Panc1 (cell line): ENCODE measurements at regions not wholly inside any gene's neighbourhood (a gene's known extent, or its start where the extent isn't known, plus 50 kb on each side); places are given as distances from the start of the nearest gene placed in this dataset.

ENCODE experiments used
- ATAC-seq: fragments of 200-7000 bp; cut with Tn5 transposase; 2 replicates; pipeline ENCODE4 v1.9.1; 2020; ENCODE audit warnings: mild to moderate bottlenecking, moderate library complexity
- BruUV-seq: library from RNA; stranded (reverse); fragments of 400-500 nt; replicated peaks from 2 replicates; lab custom pipeline; 2021; lab: Mats Ljungman, UMichigan
- CTCF ChIA-PET: fragments of 300-600 bp; sonication (Branson Sonifier 250); formaldehyde crosslinking; loops from one replicate; lab custom pipeline; 2022; ENCODE audit warnings: antibody characterized with exemption; lab: Charles Lee
- POLR2A ChIA-PET: fragments of 300-600 bp; sonication (Branson Sonifier 250); formaldehyde crosslinking; loops from one replicate; lab custom pipeline; 2022; ENCODE audit warnings: antibody characterized with exemption; lab: Charles Lee
- DNase-seq: peaks from one replicate; pipeline ENCODE4 v3.0.0-alpha.2; 2010; ENCODE audit warnings: low read depth, low spot score
- H3K27ac ChIP-seq: 2 replicates; pipeline ENCODE4 v1.5.1; 2011; ENCODE audit warnings: mild to moderate bottlenecking, low read length, inconsistent platforms
- H3K27me3 ChIP-seq: fragments of 200-500 bp; sonication (Bioruptor generic); 2 replicates; pipeline ENCODE4 v1.6.0; 2014; ENCODE audit warnings: low read length, inconsistent platforms; ENCODE audit not compliant: control insufficient read depth, insufficient read depth
- H3K36me3 ChIP-seq: fragments of 200-500 bp; sonication (Bioruptor generic); 2 replicates; pipeline ENCODE4 v1.5.1; 2014; ENCODE audit warnings: inconsistent platforms, mild to moderate bottlenecking, low read length, moderate library complexity; ENCODE audit not compliant: control insufficient read depth, insufficient read depth
- H3K4me1 ChIP-seq: 2 replicates; pipeline ENCODE4 v1.5.1; 2011; ENCODE audit warnings: inconsistent platforms, mild to moderate bottlenecking, low read length, moderate library complexity; ENCODE audit not compliant: control insufficient read depth, insufficient read depth
- H3K4me3 ChIP-seq, 2 experiments: 2 replicates each; pipeline ENCODE4 v1.5.1; 2011 to 2012; ENCODE audit warnings: low read depth in 2 of 2, low read length in 2 of 2, mild to moderate bottlenecking in 2 of 2, inconsistent platforms in 1 of 2, moderate library complexity in 1 of 2
- H3K9me3 ChIP-seq: fragments of 200-500 bp; sonication (Bioruptor generic); 2 replicates; pipeline ENCODE4 v1.5.1; 2014; ENCODE audit warnings: low read depth, mild to moderate bottlenecking, inconsistent platforms, low read length, moderate library complexity; ENCODE audit not compliant: control insufficient read depth, insufficient read depth
- POLR2AphosphoS5 ChIP-seq: IDR thresholded peaks from 2 replicates; pipeline ENCODE4 v1.6.1; 2012; ENCODE audit warnings: mild to moderate bottlenecking, low read depth, low read length, moderate library complexity
- SIN3A ChIP-seq: IDR thresholded peaks from 2 replicates; pipeline ENCODE4 v1.6.1; 2012; ENCODE audit warnings: low read depth, mild to moderate bottlenecking, low read length, moderate library complexity, borderline replicate concordance; ENCODE audit not compliant: insufficient read depth
- TCF7L2 ChIP-seq: IDR thresholded peaks from 2 replicates; pipeline ENCODE4 v1.6.1; 2011; ENCODE audit warnings: mild to moderate bottlenecking, low read depth, low read length, inconsistent platforms
- in situ Hi-C: cut with HindIII; loops from 2 replicates; pipeline ENCODE4 v1.10.0; 2016; ENCODE audit warnings: low sequenced_read_pairs, low pct_unique_long_range_greater_than_20kb
- intact Hi-C: fragments of 100-400 bp; cut with micrococcal nuclease; formaldehyde crosslinking; loops from one replicate; pipeline ENCODE4 v1.10.0; 2022; ENCODE audit not compliant: unreplicated experiment
- TF ChIP-seq, protein P1 (sequence below), 2 experiments: IDR thresholded peaks; 2 replicates each; pipeline ENCODE4 v1.6.1; 2011 to 2012; ENCODE audit warnings: low read depth in 2 of 2, control low read depth in 1 of 2, low read length in 1 of 2, mild to moderate bottlenecking in 1 of 2, moderate library complexity in 1 of 2; ENCODE audit not compliant: insufficient read depth in 1 of 2
- TF ChIP-seq, protein P2 (sequence below): fragments of 450-650 bp; IDR thresholded peaks from 2 replicates; pipeline ENCODE4 v1.5.1; 2017; ENCODE audit warnings: mild to moderate bottlenecking

GRCh38 chr4:130985371-130985770, 1889.4 kb downstream of the C4orf33 start:
- TF ChIP-seq, protein P1, sequence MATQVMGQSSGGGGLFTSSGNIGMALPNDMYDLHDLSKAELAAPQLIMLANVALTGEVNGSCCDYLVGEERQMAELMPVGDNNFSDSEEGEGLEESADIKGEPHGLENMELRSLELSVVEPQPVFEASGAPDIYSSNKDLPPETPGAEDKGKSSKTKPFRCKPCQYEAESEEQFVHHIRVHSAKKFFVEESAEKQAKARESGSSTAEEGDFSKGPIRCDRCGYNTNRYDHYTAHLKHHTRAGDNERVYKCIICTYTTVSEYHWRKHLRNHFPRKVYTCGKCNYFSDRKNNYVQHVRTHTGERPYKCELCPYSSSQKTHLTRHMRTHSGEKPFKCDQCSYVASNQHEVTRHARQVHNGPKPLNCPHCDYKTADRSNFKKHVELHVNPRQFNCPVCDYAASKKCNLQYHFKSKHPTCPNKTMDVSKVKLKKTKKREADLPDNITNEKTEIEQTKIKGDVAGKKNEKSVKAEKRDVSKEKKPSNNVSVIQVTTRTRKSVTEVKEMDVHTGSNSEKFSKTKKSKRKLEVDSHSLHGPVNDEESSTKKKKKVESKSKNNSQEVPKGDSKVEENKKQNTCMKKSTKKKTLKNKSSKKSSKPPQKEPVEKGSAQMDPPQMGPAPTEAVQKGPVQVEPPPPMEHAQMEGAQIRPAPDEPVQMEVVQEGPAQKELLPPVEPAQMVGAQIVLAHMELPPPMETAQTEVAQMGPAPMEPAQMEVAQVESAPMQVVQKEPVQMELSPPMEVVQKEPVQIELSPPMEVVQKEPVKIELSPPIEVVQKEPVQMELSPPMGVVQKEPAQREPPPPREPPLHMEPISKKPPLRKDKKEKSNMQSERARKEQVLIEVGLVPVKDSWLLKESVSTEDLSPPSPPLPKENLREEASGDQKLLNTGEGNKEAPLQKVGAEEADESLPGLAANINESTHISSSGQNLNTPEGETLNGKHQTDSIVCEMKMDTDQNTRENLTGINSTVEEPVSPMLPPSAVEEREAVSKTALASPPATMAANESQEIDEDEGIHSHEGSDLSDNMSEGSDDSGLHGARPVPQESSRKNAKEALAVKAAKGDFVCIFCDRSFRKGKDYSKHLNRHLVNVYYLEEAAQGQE (IDR thresholded peaks at IDR 0.05; ENCODE audit: insufficient read depth in 1 of 2, low read depth in 2 of 2, low read length in 1 of 2), result no peak
- TF ChIP-seq POLR2AphosphoS5 (no peak), TCF7L2 (no peak), SIN3A (no peak)
- TF ChIP-seq, protein P2, sequence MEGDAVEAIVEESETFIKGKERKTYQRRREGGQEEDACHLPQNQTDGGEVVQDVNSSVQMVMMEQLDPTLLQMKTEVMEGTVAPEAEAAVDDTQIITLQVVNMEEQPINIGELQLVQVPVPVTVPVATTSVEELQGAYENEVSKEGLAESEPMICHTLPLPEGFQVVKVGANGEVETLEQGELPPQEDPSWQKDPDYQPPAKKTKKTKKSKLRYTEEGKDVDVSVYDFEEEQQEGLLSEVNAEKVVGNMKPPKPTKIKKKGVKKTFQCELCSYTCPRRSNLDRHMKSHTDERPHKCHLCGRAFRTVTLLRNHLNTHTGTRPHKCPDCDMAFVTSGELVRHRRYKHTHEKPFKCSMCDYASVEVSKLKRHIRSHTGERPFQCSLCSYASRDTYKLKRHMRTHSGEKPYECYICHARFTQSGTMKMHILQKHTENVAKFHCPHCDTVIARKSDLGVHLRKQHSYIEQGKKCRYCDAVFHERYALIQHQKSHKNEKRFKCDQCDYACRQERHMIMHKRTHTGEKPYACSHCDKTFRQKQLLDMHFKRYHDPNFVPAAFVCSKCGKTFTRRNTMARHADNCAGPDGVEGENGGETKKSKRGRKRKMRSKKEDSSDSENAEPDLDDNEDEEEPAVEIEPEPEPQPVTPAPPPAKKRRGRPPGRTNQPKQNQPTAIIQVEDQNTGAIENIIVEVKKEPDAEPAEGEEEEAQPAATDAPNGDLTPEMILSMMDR, result no peak
- Histone ChIP-seq H3K9me3 (no peaks in the 10 kb centered on the region), H3K36me3 (no peaks in the 10 kb centered on the region), H3K4me1 (no peaks in the 10 kb centered on the region), H3K4me3 (no peak overlapping the region), H3K27ac (no peak overlapping the region), H3K27me3 (no peaks in the 10 kb centered on the region)
- in situ Hi-C loops (no loop called here), intact Hi-C loops (no loop called here)
- CTCF ChIA-PET, result no interaction called here
- ATAC-seq (no peak), DNase-seq (no peak)
- POLR2A ChIA-PET, result no interaction called here
- no TSS peak for BruUV-seq

- CTCF ChIA-PET, result no interaction called here
- Histone ChIP-seq H3K36me3 (no peaks in the 10 kb centered on the region), H3K9me3 (no peaks in the 10 kb centered on the region), H3K27ac (no peak overlapping the region), H3K4me3 (no peak overlapping the region), H3K27me3 (no peaks in the 10 kb centered on the region), H3K4me1 (no peaks in the 10 kb centered on the region)
- TF ChIP-seq, protein P1 (IDR thresholded peaks at IDR 0.05; ENCODE audit: insufficient read depth in 1 of 2, low read depth in 2 of 2, low read length in 1 of 2), result no peak
- TF ChIP-seq SIN3A, result no peak
- intact Hi-C loops (no loop called here), in situ Hi-C loops (no loop called here)
- DNase-seq (no peak), ATAC-seq (no peak)
- POLR2A ChIA-PET, result no interaction called here
- no TSS peak for BruUV-seq
Observed at GRCh38 chr4:130995988-130996387, 1900.0 kb downstream of the C4orf33 start.
